Panc1 (cell line): ENCODE measurements at regions not wholly inside any gene's neighbourhood (a gene's known extent, or its start where the extent isn't known, plus 50 kb on each side); places are given as distances from the start of the nearest gene placed in this dataset.

Experiments
- ATAC-seq: fragments of 200-7000 bp; cut with Tn5 transposase; 2 replicates; pipeline ENCODE4 v1.9.1; 2020; ENCODE audit warnings: mild to moderate bottlenecking, moderate library complexity
- BruUV-seq: library from RNA; stranded (reverse); fragments of 400-500 nt; replicated peaks from 2 replicates; lab custom pipeline; 2021; lab: Mats Ljungman, UMichigan
- CTCF ChIA-PET: fragments of 300-600 bp; sonication (Branson Sonifier 250); formaldehyde crosslinking; loops from one replicate; lab custom pipeline; 2022; ENCODE audit warnings: antibody characterized with exemption; lab: Charles Lee
- POLR2A ChIA-PET: fragments of 300-600 bp; sonication (Branson Sonifier 250); formaldehyde crosslinking; loops from one replicate; lab custom pipeline; 2022; ENCODE audit warnings: antibody characterized with exemption; lab: Charles Lee
- DNase-seq: peaks from one replicate; pipeline ENCODE4 v3.0.0-alpha.2; 2010; ENCODE audit warnings: low read depth, low spot score
- H3K27ac ChIP-seq: 2 replicates; pipeline ENCODE4 v1.5.1; 2011; ENCODE audit warnings: mild to moderate bottlenecking, low read length, inconsistent platforms
- H3K27me3 ChIP-seq: fragments of 200-500 bp; sonication (Bioruptor generic); 2 replicates; pipeline ENCODE4 v1.6.0; 2014; ENCODE audit warnings: low read length, inconsistent platforms; ENCODE audit not compliant: control insufficient read depth, insufficient read depth
- H3K36me3 ChIP-seq: fragments of 200-500 bp; sonication (Bioruptor generic); 2 replicates; pipeline ENCODE4 v1.5.1; 2014; ENCODE audit warnings: inconsistent platforms, mild to moderate bottlenecking, low read length, moderate library complexity; ENCODE audit not compliant: control insufficient read depth, insufficient read depth
- H3K4me1 ChIP-seq: 2 replicates; pipeline ENCODE4 v1.5.1; 2011; ENCODE audit warnings: inconsistent platforms, mild to moderate bottlenecking, low read length, moderate library complexity; ENCODE audit not compliant: control insufficient read depth, insufficient read depth
- H3K4me3 ChIP-seq, 2 experiments: 2 replicates each; pipeline ENCODE4 v1.5.1; 2011 to 2012; ENCODE audit warnings: low read depth in 2 of 2, low read length in 2 of 2, mild to moderate bottlenecking in 2 of 2, inconsistent platforms in 1 of 2, moderate library complexity in 1 of 2
- H3K9me3 ChIP-seq: fragments of 200-500 bp; sonication (Bioruptor generic); 2 replicates; pipeline ENCODE4 v1.5.1; 2014; ENCODE audit warnings: low read depth, mild to moderate bottlenecking, inconsistent platforms, low read length, moderate library complexity; ENCODE audit not compliant: control insufficient read depth, insufficient read depth
- CTCF ChIP-seq: fragments of 450-650 bp; IDR thresholded peaks from 2 replicates; pipeline ENCODE4 v1.5.1; 2017; ENCODE audit warnings: mild to moderate bottlenecking
- POLR2AphosphoS5 ChIP-seq: IDR thresholded peaks from 2 replicates; pipeline ENCODE4 v1.6.1; 2012; ENCODE audit warnings: mild to moderate bottlenecking, low read depth, low read length, moderate library complexity
- SIN3A ChIP-seq: IDR thresholded peaks from 2 replicates; pipeline ENCODE4 v1.6.1; 2012; ENCODE audit warnings: low read depth, mild to moderate bottlenecking, low read length, moderate library complexity, borderline replicate concordance; ENCODE audit not compliant: insufficient read depth
- TCF7L2 ChIP-seq: IDR thresholded peaks from 2 replicates; pipeline ENCODE4 v1.6.1; 2011; ENCODE audit warnings: mild to moderate bottlenecking, low read depth, low read length, inconsistent platforms
- in situ Hi-C: cut with HindIII; loops from 2 replicates; pipeline ENCODE4 v1.10.0; 2016; ENCODE audit warnings: low sequenced_read_pairs, low pct_unique_long_range_greater_than_20kb
- intact Hi-C: fragments of 100-400 bp; cut with micrococcal nuclease; formaldehyde crosslinking; loops from one replicate; pipeline ENCODE4 v1.10.0; 2022; ENCODE audit not compliant: unreplicated experiment
- TF ChIP-seq, protein P1 (sequence below), 2 experiments: IDR thresholded peaks; 2 replicates each; pipeline ENCODE4 v1.6.1; 2011 to 2012; ENCODE audit warnings: low read depth in 2 of 2, control low read depth in 1 of 2, low read length in 1 of 2, mild to moderate bottlenecking in 1 of 2, moderate library complexity in 1 of 2; ENCODE audit not compliant: insufficient read depth in 1 of 2

GRCh38 chr10:64765498-64765897, 1244.3 kb downstream of the REEP3 start:
- DNase-seq: no peak
- no peaks in the 10 kb centered on the region for H3K27me3 ChIP-seq
- no peaks in the 10 kb centered on the region for H3K36me3 ChIP-seq
- H3K9me3 ChIP-seq: no peaks in the 10 kb centered on the region
- H3K4me3 ChIP-seq: no peak overlapping the region
- intact Hi-C loops (no loop called here), in situ Hi-C loops (no loop called here)
- no peak for TF ChIP-seq CTCF
- TF ChIP-seq, protein P1, sequence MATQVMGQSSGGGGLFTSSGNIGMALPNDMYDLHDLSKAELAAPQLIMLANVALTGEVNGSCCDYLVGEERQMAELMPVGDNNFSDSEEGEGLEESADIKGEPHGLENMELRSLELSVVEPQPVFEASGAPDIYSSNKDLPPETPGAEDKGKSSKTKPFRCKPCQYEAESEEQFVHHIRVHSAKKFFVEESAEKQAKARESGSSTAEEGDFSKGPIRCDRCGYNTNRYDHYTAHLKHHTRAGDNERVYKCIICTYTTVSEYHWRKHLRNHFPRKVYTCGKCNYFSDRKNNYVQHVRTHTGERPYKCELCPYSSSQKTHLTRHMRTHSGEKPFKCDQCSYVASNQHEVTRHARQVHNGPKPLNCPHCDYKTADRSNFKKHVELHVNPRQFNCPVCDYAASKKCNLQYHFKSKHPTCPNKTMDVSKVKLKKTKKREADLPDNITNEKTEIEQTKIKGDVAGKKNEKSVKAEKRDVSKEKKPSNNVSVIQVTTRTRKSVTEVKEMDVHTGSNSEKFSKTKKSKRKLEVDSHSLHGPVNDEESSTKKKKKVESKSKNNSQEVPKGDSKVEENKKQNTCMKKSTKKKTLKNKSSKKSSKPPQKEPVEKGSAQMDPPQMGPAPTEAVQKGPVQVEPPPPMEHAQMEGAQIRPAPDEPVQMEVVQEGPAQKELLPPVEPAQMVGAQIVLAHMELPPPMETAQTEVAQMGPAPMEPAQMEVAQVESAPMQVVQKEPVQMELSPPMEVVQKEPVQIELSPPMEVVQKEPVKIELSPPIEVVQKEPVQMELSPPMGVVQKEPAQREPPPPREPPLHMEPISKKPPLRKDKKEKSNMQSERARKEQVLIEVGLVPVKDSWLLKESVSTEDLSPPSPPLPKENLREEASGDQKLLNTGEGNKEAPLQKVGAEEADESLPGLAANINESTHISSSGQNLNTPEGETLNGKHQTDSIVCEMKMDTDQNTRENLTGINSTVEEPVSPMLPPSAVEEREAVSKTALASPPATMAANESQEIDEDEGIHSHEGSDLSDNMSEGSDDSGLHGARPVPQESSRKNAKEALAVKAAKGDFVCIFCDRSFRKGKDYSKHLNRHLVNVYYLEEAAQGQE (IDR thresholded peaks at IDR 0.05; ENCODE audit: insufficient read depth in 1 of 2, low read depth in 2 of 2, low read length in 1 of 2): no peak
- no peak for TF ChIP-seq TCF7L2
- no peak for TF ChIP-seq POLR2AphosphoS5
- no peaks in the 10 kb centered on the region for H3K4me1 ChIP-seq
- ChIA-PET POLR2A (no interaction called here), CTCF (no interaction called here)
- no peak for ATAC-seq
- H3K27ac ChIP-seq: no peak overlapping the region
- BruUV-seq: no TSS peak

GRCh38 chr10:64771253-64772050, 1250.3 kb downstream of the REEP3 start:
- no TSS peak for BruUV-seq
- H3K27me3 ChIP-seq: no peaks in the 10 kb centered on the region
- no peak overlapping the region for H3K27ac ChIP-seq
- ATAC-seq (no peak), DNase-seq (no peak)
- H3K4me1 ChIP-seq: no peaks in the 10 kb centered on the region
- TF ChIP-seq CTCF (no peak), SIN3A (no peak), TCF7L2 (no peak)
- TF ChIP-seq, protein P1 (IDR thresholded peaks at IDR 0.05; ENCODE audit: insufficient read depth in 1 of 2, low read depth in 2 of 2, low read length in 1 of 2): no peak
- no peak overlapping the region for H3K4me3 ChIP-seq
- intact Hi-C loops: no loop called here
- POLR2A ChIA-PET: no interaction called here
- no peaks in the 10 kb centered on the region for H3K36me3 ChIP-seq
- CTCF ChIA-PET: no interaction called here
- in situ Hi-C loops: no loop called here
- H3K9me3 ChIP-seq: peaks cover 5% of the 10 kb centered on the region; the same call in 1 of the 2 replicates
